H1 (cell line): ENCODE measurements at regions not wholly inside any gene's neighbourhood (a gene's known extent, or its start where the extent isn't known, plus 50 kb on each side); places are given as distances from the start of the nearest gene placed in this dataset.

Source experiments
- CTCF ChIA-PET: fragments of 300-600 bp; sonication (Branson Sonifier 250); formaldehyde crosslinking; loops from one replicate; lab custom pipeline; 2021; ENCODE audit not compliant: partially characterized antibody; lab: Charles Lee
- POLR2A ChIA-PET: fragments of 300-600 bp; sonication (Branson Sonifier 250); formaldehyde crosslinking; loops from one replicate; lab custom pipeline; 2021; ENCODE audit warnings: inconsistent platforms; ENCODE audit not compliant: partially characterized antibody; lab: Charles Lee
- DNase-seq, 2 experiments: peaks; one replicate each; pipeline versions ENCODE4 v3.0.0 to v3.0.0-alpha.2; 2010 to 2022; ENCODE audit warnings: low spot score in 2 of 2, low read depth in 1 of 2, mixed read lengths in 1 of 2
- FAIRE-seq: peaks from 2 replicates; lab custom pipeline; 2011; peaks lifted over from hg19 to GRCh38; lab: Jason Lieb, UNC
- H2AFZ ChIP-seq: 2 replicates; pipeline ENCODE4 v1.8.1; 2012; ENCODE audit warnings: low read length, inconsistent platforms
- H2AK5ac ChIP-seq: 2 replicates; pipeline ENCODE4 v1.6.1; 2013; ENCODE audit warnings: low read depth, low read length
- H2BK120ac ChIP-seq: replicated peaks from 2 replicates; pipeline ENCODE3; 2013; ENCODE audit warnings: low read depth, low read length, inconsistent platforms
- H2BK12ac ChIP-seq: 2 replicates; pipeline ENCODE4 v1.6.1; 2013; ENCODE audit warnings: low read depth, low read length
- H2BK15ac ChIP-seq: 2 replicates; pipeline ENCODE4 v1.6.1; 2013; ENCODE audit warnings: low read length
- H2BK20ac ChIP-seq: 2 replicates; pipeline ENCODE4 v1.6.1; 2013; ENCODE audit warnings: low read length
- H2BK5ac ChIP-seq: 2 replicates; pipeline ENCODE4 v1.6.1; 2013; ENCODE audit warnings: low read depth, low read length
- H3K14ac ChIP-seq: 2 replicates; pipeline ENCODE4 v1.6.1; 2013; ENCODE audit warnings: inconsistent platforms; ENCODE audit not compliant: insufficient read length
- H3K18ac ChIP-seq: 2 replicates; pipeline ENCODE4 v1.6.1; 2013; ENCODE audit warnings: low read length; ENCODE audit errors: extremely low read depth
- H3K23ac ChIP-seq: 2 replicates; pipeline ENCODE4 v1.6.1; 2013; ENCODE audit warnings: inconsistent platforms; ENCODE audit not compliant: insufficient read length
- H3K23me2 ChIP-seq: 2 replicates; pipeline ENCODE4 v1.6.1; 2013; ENCODE audit warnings: low read depth, low read length
- H3K27ac ChIP-seq: 2 replicates; pipeline ENCODE4 v1.6.1; 2011; ENCODE audit warnings: low read depth, low read length, inconsistent platforms
- H3K27me3 ChIP-seq, 4 experiments: replicated peaks in 1 of 4; 1 replicate in 1 of 4; 2 replicates in 3 of 4; pipeline versions ENCODE4 v1.6.1 to v1.8.1; 2011 to 2013; ENCODE audit warnings: low read length in 3 of 4, mild to moderate bottlenecking in 3 of 4, inconsistent platforms in 2 of 4, mixed read lengths in 2 of 4, moderate library complexity in 1 of 4; ENCODE audit not compliant: control insufficient read depth in 3 of 4, insufficient read depth in 3 of 4; ENCODE audit errors: extremely low read depth in 1 of 4
- H3K36me3 ChIP-seq, 4 experiments: 2 replicates each; pipeline versions ENCODE4 v1.6.1 to v1.8.1; 2011 to 2013; ENCODE audit warnings: mild to moderate bottlenecking in 4 of 4, low read length in 3 of 4, moderate library complexity in 2 of 4, control low read depth in 1 of 4, inconsistent platforms in 1 of 4; ENCODE audit not compliant: insufficient read depth in 4 of 4, control insufficient read depth in 2 of 4
- H3K4ac ChIP-seq: replicated peaks from 2 replicates; pipeline ENCODE3; 2013; ENCODE audit warnings: low read length, low read depth, mixed read lengths, inconsistent platforms; ENCODE audit not compliant: insufficient read length
- H3K4me1 ChIP-seq, 4 experiments: replicated peaks in 1 of 4; 1 replicate in 1 of 4; 2 replicates in 3 of 4; pipeline versions ENCODE4 v1.6.1 to v1.8.1; 2011 to 2013; ENCODE audit warnings: low read length in 3 of 4, inconsistent platforms in 2 of 4, mixed read lengths in 1 of 4; ENCODE audit not compliant: insufficient read depth in 4 of 4, control insufficient read depth in 3 of 4
- H3K4me2 ChIP-seq, 2 experiments: 2 replicates each; pipeline versions ENCODE4 v1.6.1 to v1.8.1; 2011 to 2013; ENCODE audit warnings: low read depth in 2 of 2, low read length in 2 of 2, control low read depth in 1 of 2, inconsistent platforms in 1 of 2, mild to moderate bottlenecking in 1 of 2; ENCODE audit not compliant: insufficient read depth in 1 of 2
- H3K4me3 ChIP-seq, 4 experiments: fragments of 200-600, 300-600 bp in 1 of 4; sonication (generic), shearing (Covaris generic), sonication (Bioruptor Twin) in 1 of 4; 2 replicates each; pipeline versions ENCODE4 v1.5.1 to v1.8.1; 2011 to 2016; ENCODE audit warnings: low read length in 4 of 4, low read depth in 3 of 4, control low read depth in 2 of 4, inconsistent platforms in 2 of 4, mild to moderate bottlenecking in 2 of 4, mixed read lengths in 1 of 4, moderate library complexity in 1 of 4; ENCODE audit not compliant: insufficient read depth in 2 of 4; ENCODE audit errors: extremely low read depth in 1 of 4
- H3K56ac ChIP-seq: replicated peaks from 2 replicates; pipeline ENCODE3; 2013; ENCODE audit warnings: low read depth, mild to moderate bottlenecking, mixed read lengths, low read length, inconsistent platforms; ENCODE audit not compliant: insufficient read length
- H3K79me1 ChIP-seq: 2 replicates; pipeline ENCODE4 v1.6.1; 2013; ENCODE audit warnings: low read depth, low read length, control low read depth
- H3K79me2 ChIP-seq, 2 experiments: 2 replicates each; pipeline versions ENCODE4 v1.6.1 to v1.8.1; 2012 to 2013; ENCODE audit warnings: low read length in 2 of 2, mild to moderate bottlenecking in 2 of 2, inconsistent platforms in 1 of 2; ENCODE audit not compliant: insufficient read depth in 2 of 2, control insufficient read depth in 1 of 2
- H3K9ac ChIP-seq, 4 experiments: replicated peaks in 1 of 4; 1 replicate in 1 of 4; 2 replicates in 3 of 4; pipeline versions ENCODE4 v1.6.1 to v1.8.1; 2011 to 2013; ENCODE audit warnings: low read depth in 3 of 4, low read length in 3 of 4, control low read depth in 2 of 4, mild to moderate bottlenecking in 2 of 4, moderate library complexity in 2 of 4, inconsistent platforms in 1 of 4; ENCODE audit errors: extremely low read depth in 1 of 4
- H3K9me3 ChIP-seq, 2 experiments: 2 replicates each; pipeline versions ENCODE4 v1.6.1 to v1.8.1; 2012 to 2013; ENCODE audit warnings: mild to moderate bottlenecking in 2 of 2, moderate library complexity in 2 of 2, control low read depth in 1 of 2, inconsistent platforms in 1 of 2, low read depth in 1 of 2, low read length in 1 of 2, mixed read lengths in 1 of 2; ENCODE audit not compliant: insufficient read depth in 2 of 2
- H4K20me1 ChIP-seq, 2 experiments: replicated peaks in 1 of 2; 2 replicates each; pipeline versions ENCODE3 to v1.8.1; 2011 to 2013; ENCODE audit warnings: inconsistent platforms in 2 of 2, low read length in 2 of 2, mild to moderate bottlenecking in 1 of 2; ENCODE audit not compliant: insufficient read depth in 2 of 2, control insufficient read depth in 1 of 2
- H4K5ac ChIP-seq: 2 replicates; pipeline ENCODE4 v1.6.1; 2013; ENCODE audit warnings: low read length, low read depth, mixed read lengths, inconsistent platforms; ENCODE audit not compliant: insufficient read length
- H4K8ac ChIP-seq: 2 replicates; pipeline ENCODE4 v1.8.0; 2013; ENCODE audit warnings: mild to moderate bottlenecking, moderate library complexity, low read length, inconsistent platforms; ENCODE audit not compliant: insufficient read depth; ENCODE audit errors: extremely low read depth
- H4K91ac ChIP-seq: replicated peaks from 2 replicates; pipeline ENCODE3; 2013; ENCODE audit warnings: low read length, mixed read lengths, inconsistent platforms; ENCODE audit not compliant: insufficient read length
- ASH2L ChIP-seq: fragments of 200-600, 300-600 bp; sonication (generic); IDR thresholded peaks from one replicate; pipeline ENCODE4 v1.7.1; 2017; ENCODE audit warnings: low read length
- BRCA1 ChIP-seq: IDR thresholded peaks from 2 replicates; pipeline ENCODE4 v1.6.1; 2012; ENCODE audit warnings: low read depth, low read length, improper control_type of control experiment
- CBX5 ChIP-seq: fragments of 300-800, 300-1000 bp; sonication (generic); IDR thresholded peaks from 2 replicates; pipeline ENCODE4 v1.7.1; 2016; ENCODE audit warnings: antibody characterized with exemption, low read length, low read depth
- CTCF ChIP-seq, 3 experiments: IDR thresholded peaks; 1 replicate in 2 of 3; 2 replicates in 1 of 3; pipeline versions ENCODE4 v1.5.1 to v1.6.1; 2011; ENCODE audit warnings: low read length in 3 of 3, mild to moderate bottlenecking in 3 of 3, inconsistent platforms in 2 of 3, low read depth in 1 of 3, moderate library complexity in 1 of 3; ENCODE audit not compliant: insufficient read depth in 1 of 3; ENCODE audit errors: control extremely low read depth in 1 of 3
- JUN ChIP-seq: IDR thresholded peaks from 2 replicates; pipeline ENCODE4 v1.6.1; 2011; ENCODE audit warnings: low read depth, mild to moderate bottlenecking, improper control_type of control experiment, low read length
- MAFK ChIP-seq: IDR thresholded peaks from 2 replicates; pipeline ENCODE4 v1.6.1; 2012; ENCODE audit warnings: low read depth, mild to moderate bottlenecking, improper control_type of control experiment, low read length
- NANOG ChIP-seq: IDR thresholded peaks from 2 replicates; pipeline ENCODE4 v1.6.1; 2011; ENCODE audit warnings: low read length, low read depth, mild to moderate bottlenecking, inconsistent platforms; ENCODE audit not compliant: insufficient read depth, poor library complexity, severe bottlenecking
- NRF1 ChIP-seq: IDR thresholded peaks from 2 replicates; pipeline ENCODE4 v1.6.1; 2011; ENCODE audit warnings: mild to moderate bottlenecking, low read depth, low read length, improper control_type of control experiment
- POU5F1 ChIP-seq: IDR thresholded peaks from 2 replicates; pipeline ENCODE4 v1.6.1; 2011; ENCODE audit warnings: low read depth, mild to moderate bottlenecking, low read length, moderate library complexity
- SP4 ChIP-seq: IDR thresholded peaks from 2 replicates; pipeline ENCODE4 v1.6.1; 2012; ENCODE audit warnings: low read length, inconsistent platforms
- SRF ChIP-seq: IDR thresholded peaks from 2 replicates; pipeline ENCODE4 v1.6.1; 2011; ENCODE audit warnings: mild to moderate bottlenecking, low read depth, low read length, moderate library complexity
- SUZ12 ChIP-seq: fragments of 200-600 bp; sonication (generic); IDR thresholded peaks from 2 replicates; pipeline ENCODE4 v1.6.1; 2012; ENCODE audit warnings: mild to moderate bottlenecking, inconsistent platforms, low read length, moderate library complexity, mixed read lengths
- TCF12 ChIP-seq: IDR thresholded peaks from 2 replicates; pipeline ENCODE4 v1.6.1; 2011; ENCODE audit warnings: low read depth, mild to moderate bottlenecking, low read length
- WGBS, 2 experiments: shearing (Covaris generic) in 1 of 2; methylation state at CpG; one replicate each; pipeline versions ENCODE4 v1.1.6 to v1.1.7; 2013 to 2015; ENCODE audit warnings: low lambda C conversion rate in 2 of 2, mixed read lengths in 2 of 2, inconsistent platforms in 1 of 2, low coverage in 1 of 2, missing lambda C conversion rate in 1 of 2; ENCODE audit not compliant: insufficient replicate concordance in 2 of 2, insufficient coverage in 1 of 2, insufficient read length in 1 of 2; ENCODE audit errors: extremely low coverage in 1 of 2, missing lambda C conversion rate in 1 of 2; 5-methylcytosine and 5-hydroxymethylcytosine counted together

GRCh38 chr11:107272561-107272960 is 185.1 kb downstream of the CWF19L2 start:
- no peak overlapping the region for H3K4me2 ChIP-seq
- CTCF ChIA-PET = no interaction called here
- no peaks in the 10 kb centered on the region for H3K36me3 ChIP-seq
- no peak overlapping the region for H2AFZ ChIP-seq
- H3K23ac ChIP-seq = no peak overlapping the region
- no peak overlapping the region for H4K5ac ChIP-seq
- no peak overlapping the region for H2BK120ac ChIP-seq
- no peak overlapping the region for H3K56ac ChIP-seq
- H3K4ac ChIP-seq = no peak overlapping the region
- H4K20me1 ChIP-seq = no peaks in the 10 kb centered on the region
- POLR2A ChIA-PET = no interaction called here
- H3K79me1 ChIP-seq = no peaks in the 10 kb centered on the region
- H3K18ac ChIP-seq = no peak overlapping the region
- no peak overlapping the region for H2BK5ac ChIP-seq
- no peak overlapping the region for H3K14ac ChIP-seq
- no peak for FAIRE-seq
- H3K27me3 ChIP-seq = no peaks in the 10 kb centered on the region
- H2AK5ac ChIP-seq = no peak overlapping the region
- no peak overlapping the region for H3K9ac ChIP-seq
- no peak for DNase-seq
- H3K4me3 ChIP-seq = no peak overlapping the region
- H3K9me3 ChIP-seq = no peaks in the 10 kb centered on the region
- 87% methylated on average over 5 of the region's 5 CpGs; no CpG with 5 or more reads in 1 of the 2 experiments for WGBS, 2 experiments
- H2BK20ac ChIP-seq = no peak overlapping the region
- H3K27ac ChIP-seq = no peak overlapping the region
- no peak overlapping the region for H2BK15ac ChIP-seq
- no peaks in the 10 kb centered on the region for H3K4me1 ChIP-seq
- no peak overlapping the region for H4K91ac ChIP-seq
- H4K8ac ChIP-seq = no peak overlapping the region
- H3K79me2 ChIP-seq = no peaks in the 10 kb centered on the region
- H2BK12ac ChIP-seq = no peak overlapping the region
- no peaks in the 10 kb centered on the region for H3K23me2 ChIP-seq
- TF ChIP-seq SUZ12 (no peak), CTCF (IDR thresholded peaks at IDR 0.05; ENCODE audit: control extremely low read depth in 1 of 3, insufficient read depth in 1 of 3, low read depth in 1 of 3, low read length in 3 of 3) (no peak), POU5F1 (no peak), TCF12 (no peak), SRF (no peak), SP4 (no peak), MAFK (no peak), CBX5 (no peak), ASH2L (no peak), NANOG (no peak), NRF1 (no peak), BRCA1 (no peak), JUN (no peak)
